Suprapubic skin (tissue), 3 donors: ENCODE measurements at regions not wholly inside any gene's neighbourhood (a gene's known extent, or its start where the extent isn't known, plus 50 kb on each side); places are given as distances from the start of the nearest gene placed in this dataset.

ENCODE experiments used
- CTCF ChIP-seq, 2 donors: fragments of 200-600 bp in 1 of 2; fragments of 450-650 bp in 1 of 2; sonication (generic) in 1 of 2; IDR thresholded peaks; one replicate each; pipeline ENCODE4 v1.5.1; 2016 to 2019; ENCODE audit warnings: antibody characterized with exemption in 2 of 2, mild to moderate bottlenecking in 1 of 2, moderate library complexity in 1 of 2
- POLR2AphosphoS5 ChIP-seq, 3 donors: sonication (generic); formaldehyde crosslinking; IDR thresholded peaks; one replicate each; pipeline ENCODE4 v1.6.1; 2017; ENCODE audit warnings: antibody characterized with exemption in 3 of 3

GRCh38 chr4:11155208-11155867 is 273.4 kb downstream of the HS3ST1 start:
- no peak for TF ChIP-seq CTCF (IDR thresholded peaks at IDR 0.05)
- TF ChIP-seq POLR2AphosphoS5 (IDR thresholded peaks at IDR 0.05): no peak
